Brain pericyte (primary cell): ENCODE measurements at regions not wholly inside any gene's neighbourhood (a gene's known extent, or its start where the extent isn't known, plus 50 kb on each side); places are given as distances from the start of the nearest gene placed in this dataset.

Experiments used
- DNase-seq: peaks from one replicate; pipeline ENCODE4 v3.0.0-alpha.2; 2012; ENCODE audit warnings: low read depth, low spot score

- no peak for DNase-seq
These were observed 156.0 kb downstream of the KATNAL1 start for GRCh38 chr13:30151388-30151787.

- DNase-seq: no peak
These were observed 158.1 kb downstream of the KATNAL1 start for GRCh38 chr13:30149248-30149647.

GRCh38 chr13:30148786-30149185 lies 158.6 kb downstream of the KATNAL1 start:
- DNase-seq: no peak

- DNase-seq: no peak
These were observed 159.1 kb downstream of the KATNAL1 start for GRCh38 chr13:30148171-30148754.

GRCh38 chr13:30147421-30147820 lies 159.9 kb downstream of the KATNAL1 start:
- no peak for DNase-seq

- DNase-seq: no peak
These were observed 160.3 kb downstream of the KATNAL1 start for GRCh38 chr13:30147015-30147414.

- DNase-seq: no peak
These were observed 161.5 kb downstream of the KATNAL1 start for GRCh38 chr13:30145709-30146367.

GRCh38 chr13:30143666-30144400 lies 163.5 kb downstream of the KATNAL1 start:
- DNase-seq: no peak

GRCh38 chr13:30142486-30143211 lies 164.7 kb downstream of the KATNAL1 start:
- DNase-seq: peak; percentile 65

- DNase-seq: no peak
These were observed 165.4 kb downstream of the KATNAL1 start for GRCh38 chr13:30141775-30142485.

GRCh38 chr13:30140973-30141372 lies 166.4 kb downstream of the KATNAL1 start:
- DNase-seq: no peak

- DNase-seq: no peak
These were observed 168.8 kb downstream of the KATNAL1 start for GRCh38 chr13:30138511-30138910.

GRCh38 chr13:30135868-30136267 lies 171.5 kb downstream of the KATNAL1 start:
- no peak for DNase-seq

GRCh38 chr13:30135351-30135750 lies 172.0 kb downstream of the KATNAL1 start:
- no peak for DNase-seq

- DNase-seq: no peak
These were observed 172.8 kb downstream of the KATNAL1 start for GRCh38 chr13:30134578-30134977.

- no peak for DNase-seq
These were observed 173.4 kb downstream of the KATNAL1 start for GRCh38 chr13:30133996-30134395.

- no peak for DNase-seq
These were observed 173.8 kb downstream of the KATNAL1 start for GRCh38 chr13:30133554-30133912.

GRCh38 chr13:30132623-30133553 lies 174.5 kb downstream of the KATNAL1 start:
- DNase-seq: peak; percentile 67

GRCh38 chr13:30129411-30129810 lies 177.9 kb downstream of the KATNAL1 start:
- no peak for DNase-seq

GRCh38 chr13:30128591-30128990 lies 178.8 kb downstream of the KATNAL1 start:
- no peak for DNase-seq

- DNase-seq: no peak
These were observed 179.3 kb downstream of the KATNAL1 start for GRCh38 chr13:30128095-30128494.
